ENCODE measurements at regions not wholly inside any gene's neighbourhood (a gene's known extent, or its start where the extent isn't known, plus 50 kb on each side); places are given as distances from the start of the nearest gene placed in this dataset.
"Not testable (repeated sequence)": the region's sequence is repeated elsewhere in the genome, so short reads cannot be mapped to it uniquely, and the experiment has no call there.

DNA sequence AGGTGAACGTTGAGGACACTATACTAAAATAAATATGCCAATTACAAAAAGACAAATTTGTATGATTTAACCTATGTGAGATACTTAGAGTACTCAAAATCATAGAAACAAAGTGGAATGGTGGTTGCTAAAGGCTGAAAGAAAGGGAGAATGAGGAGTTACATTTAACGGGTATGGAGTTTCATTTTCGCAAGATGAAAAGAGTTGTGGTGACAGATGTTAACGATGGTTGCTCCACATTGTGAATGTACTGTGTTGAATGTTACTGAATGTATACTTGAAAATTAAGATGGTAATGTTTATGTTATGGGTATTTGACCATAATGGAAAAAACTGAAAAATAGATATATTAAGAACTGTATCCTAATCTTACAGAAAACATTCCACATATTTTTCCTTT lies 51.3 kb upstream of the MOCS2 start:
- no peak for DNase-seq (ENCODE audit: low spot score)

DNA sequence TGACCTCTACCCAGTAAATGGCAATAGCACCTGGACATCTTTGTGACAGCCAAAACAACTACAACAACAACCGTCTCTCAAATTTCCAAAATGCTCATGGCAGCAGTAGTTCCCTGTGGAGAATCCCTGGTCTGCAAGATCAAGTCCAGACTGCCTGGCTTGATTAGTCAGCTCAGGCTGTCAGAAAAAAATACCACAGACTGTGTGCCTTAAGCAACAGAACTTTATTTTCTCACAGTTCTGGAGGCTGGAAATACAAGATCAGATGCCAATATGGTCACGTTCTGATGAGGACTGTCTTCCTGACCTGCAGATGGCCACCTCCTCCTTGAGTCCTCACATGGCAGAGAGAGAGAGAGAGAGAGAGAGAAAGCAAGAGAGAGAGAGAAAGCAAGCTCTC lies 52.3 kb upstream of the MOCS2 start:
- no peak for DNase-seq (ENCODE audit: low spot score)

DNA sequence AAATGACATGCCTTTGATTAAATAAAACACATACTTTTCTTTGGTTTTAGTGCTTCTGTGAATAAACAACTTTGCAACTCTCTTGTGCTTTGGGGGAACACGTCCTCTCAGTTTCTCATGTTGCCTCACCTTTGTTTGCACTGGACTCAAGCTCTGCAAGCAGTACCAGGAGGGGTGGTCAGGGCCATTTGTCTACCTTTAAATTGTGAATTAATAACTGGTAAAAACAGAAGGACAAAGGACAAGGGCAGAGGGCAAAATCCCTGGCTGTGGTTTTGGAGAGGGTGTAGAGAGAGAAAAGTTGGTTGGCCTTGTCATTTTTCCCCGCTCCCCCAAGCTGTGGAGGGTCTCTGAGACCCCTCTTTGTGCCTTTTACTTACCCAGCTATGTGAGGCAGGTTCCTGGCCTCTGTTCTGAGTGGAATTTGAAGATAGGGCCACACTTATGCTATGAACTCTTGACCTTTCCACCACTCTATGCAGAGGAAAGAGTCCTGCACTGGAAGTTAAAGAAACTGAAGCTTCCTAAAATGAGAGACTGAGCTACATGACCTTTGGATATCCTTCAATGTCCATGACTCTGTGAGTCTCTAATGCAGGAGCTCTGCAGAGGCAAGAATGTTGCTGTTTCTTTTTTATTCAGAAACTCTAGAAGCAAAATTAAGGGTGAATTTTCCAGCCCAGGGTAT lies 55.1 kb upstream of the MOCS2 start:
- peak; percentile 1 for DNase-seq (ENCODE audit: low spot score)

- DNase-seq (ENCODE audit: low spot score): no peak
Observed at GRCh38 chr5:53165431-53166182, 56.0 kb upstream of the MOCS2 start.

GRCh38 chr5:53166183-53166495 lies 56.6 kb upstream of the MOCS2 start:
- DNase-seq (ENCODE audit: low spot score): no peak

DNA sequence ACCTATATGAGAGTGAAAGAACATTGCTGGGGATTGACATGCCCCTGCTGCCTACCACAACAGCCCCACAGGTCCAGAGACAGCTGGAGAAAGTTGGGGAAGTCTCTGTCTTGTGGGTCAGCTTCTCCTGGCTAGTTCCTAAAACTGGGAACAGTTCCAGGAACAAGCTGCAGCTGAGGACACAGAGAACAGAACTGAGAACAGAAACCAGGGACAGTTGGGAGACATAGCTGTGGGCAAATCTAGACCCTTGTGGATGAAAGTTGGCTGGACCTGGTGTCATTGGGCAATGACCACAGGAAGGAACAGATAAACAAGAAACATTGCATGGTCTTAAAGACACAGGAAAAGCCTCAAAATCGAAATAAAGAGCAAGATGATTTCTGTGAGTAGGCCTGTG lies 58.3 kb upstream of the MOCS2 start:
- no peak for DNase-seq (ENCODE audit: low spot score)

GRCh38 chr5:53169933-53170332 lies 60.4 kb upstream of the MOCS2 start:
- no peak for DNase-seq (ENCODE audit: low spot score)

DNA sequence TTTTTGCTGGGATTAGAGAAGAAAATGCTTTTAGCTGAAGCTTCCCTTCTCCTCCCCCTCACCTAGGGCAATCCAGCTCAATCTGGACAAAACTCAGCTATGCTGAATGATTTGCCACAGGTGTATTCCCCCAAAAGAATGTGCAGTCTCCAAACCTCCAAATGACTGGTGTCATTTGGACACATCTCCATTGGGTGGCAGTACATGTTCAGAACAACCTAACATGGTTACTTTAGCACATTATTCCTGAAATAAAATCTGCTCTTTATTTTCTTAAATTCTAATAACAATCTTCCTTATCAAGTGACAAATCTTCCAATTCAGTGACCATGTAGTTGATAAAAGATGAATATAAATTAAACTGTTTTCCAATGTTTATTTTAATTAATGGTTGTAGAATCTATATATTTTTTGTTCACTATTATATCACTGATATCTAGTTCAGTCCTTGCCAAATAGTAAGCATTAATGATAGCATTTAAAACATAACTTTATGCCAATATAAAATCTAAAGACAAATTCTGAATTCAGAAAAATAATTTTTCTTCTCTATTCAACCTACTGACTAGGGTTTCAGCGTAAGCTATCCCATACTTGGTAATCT lies 61.3 kb upstream of the MOCS2 start:
- DNase-seq (ENCODE audit: low spot score): peak; percentile 2

GRCh38 chr5:53172073-53172472 lies 62.5 kb upstream of the MOCS2 start:
- DNase-seq (ENCODE audit: low spot score): not testable (repeated sequence)

GRCh38 chr5:53172630-53173029 lies 63.1 kb upstream of the MOCS2 start:
- no peak for DNase-seq (ENCODE audit: low spot score)

GRCh38 chr5:53173083-53173482 lies 63.5 kb upstream of the MOCS2 start:
- no peak for DNase-seq (ENCODE audit: low spot score)

- DNase-seq (ENCODE audit: low spot score): no peak
Observed at GRCh38 chr5:53178830-53179229, 69.3 kb upstream of the MOCS2 start.

GRCh38 chr5:53179691-53180090 lies 70.1 kb upstream of the MOCS2 start:
- no peak for DNase-seq (ENCODE audit: low spot score)

GRCh38 chr5:53180538-53180937 lies 71.0 kb upstream of the MOCS2 start:
- no peak for DNase-seq (ENCODE audit: low spot score)

DNA sequence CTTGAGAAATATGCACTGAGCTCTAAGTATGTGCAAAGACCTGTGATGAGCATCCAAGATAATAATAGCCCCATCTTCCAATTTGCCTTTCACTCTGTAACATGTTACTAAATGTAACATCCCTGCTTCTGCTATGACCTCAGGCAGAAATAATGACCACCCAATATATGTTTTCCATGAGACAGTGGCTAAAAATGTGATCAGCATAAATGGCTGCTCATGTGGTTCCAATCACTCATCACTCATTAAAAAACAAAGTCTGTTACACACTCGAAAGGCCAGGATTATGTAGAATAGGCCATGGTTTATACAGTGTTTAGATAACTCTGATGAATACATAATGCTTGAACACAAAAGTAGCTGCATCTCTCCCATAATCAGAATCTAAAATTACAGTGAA lies 71.4 kb upstream of the MOCS2 start:
- no peak for DNase-seq (ENCODE audit: low spot score)

DNA sequence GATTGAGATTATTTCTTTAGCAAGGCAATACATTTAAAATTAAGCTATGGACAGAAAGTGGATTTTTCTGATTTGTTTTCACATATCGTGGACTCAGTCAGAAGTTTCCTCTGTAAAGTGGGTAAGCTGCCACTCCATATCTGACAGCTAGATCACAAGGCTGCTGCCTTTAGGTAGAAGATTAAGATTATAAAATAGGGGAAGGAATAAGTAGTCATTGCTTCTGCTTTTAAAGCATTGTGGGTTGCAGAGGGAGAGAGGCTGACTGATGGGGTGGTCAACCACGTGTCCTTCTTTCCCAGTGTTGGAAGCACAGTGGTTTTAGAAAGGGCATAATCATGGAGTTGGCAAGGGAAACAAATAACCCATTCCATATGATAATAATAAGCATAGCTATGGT lies 74.3 kb upstream of the MOCS2 start:
- DNase-seq (ENCODE audit: low spot score): no peak

DNA sequence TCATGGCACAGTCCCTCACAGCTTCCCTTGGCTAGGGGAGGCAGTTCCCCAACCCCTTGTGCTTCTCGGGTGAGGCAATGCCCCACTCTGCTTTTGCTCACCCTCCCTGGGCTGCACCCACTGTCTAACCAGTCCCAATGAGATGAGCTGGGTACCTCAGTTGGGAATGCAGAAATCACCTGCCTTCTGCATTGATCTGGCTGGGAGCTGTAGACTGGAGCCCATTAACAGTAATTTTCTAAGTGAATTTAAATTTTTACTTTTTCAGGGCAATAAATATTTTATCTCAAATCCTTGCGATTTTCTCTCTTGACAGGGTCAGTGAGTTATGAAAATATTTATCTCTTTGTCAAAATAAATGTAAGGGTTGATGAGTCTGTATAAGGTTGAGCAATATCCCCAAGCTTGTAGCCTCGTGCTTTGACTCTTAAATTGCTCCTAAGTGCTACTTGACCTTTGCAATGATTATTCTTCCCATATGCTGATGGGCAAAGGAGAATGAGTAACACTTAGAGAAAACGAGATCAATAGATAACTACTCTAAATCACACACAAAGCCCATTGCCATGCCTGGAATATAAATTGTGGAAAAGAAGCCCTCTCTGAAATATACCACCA lies 82.1 kb upstream of the MOCS2 start:
- no peak for DNase-seq (ENCODE audit: low spot score)

DNA sequence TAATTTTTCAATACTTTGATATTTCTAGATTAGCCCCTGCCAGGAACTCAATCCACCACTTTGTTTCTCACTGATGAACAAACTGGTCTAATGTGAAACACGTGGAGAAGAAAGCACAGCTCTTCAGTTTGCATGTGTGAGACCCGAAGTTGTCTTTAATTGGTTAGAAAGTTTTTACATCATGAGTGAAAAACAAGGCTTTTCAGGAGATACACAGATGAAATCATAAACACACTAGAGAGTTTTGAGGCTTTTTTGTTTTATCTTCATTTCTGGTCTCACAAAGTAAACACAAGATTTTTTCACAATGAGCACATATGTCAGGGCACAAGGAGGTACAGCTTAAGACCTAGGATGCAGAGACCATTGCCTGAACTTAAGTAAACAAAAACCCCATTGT lies 84.5 kb upstream of the MOCS2 start:
- DNase-seq (ENCODE audit: low spot score): no peak

DNA sequence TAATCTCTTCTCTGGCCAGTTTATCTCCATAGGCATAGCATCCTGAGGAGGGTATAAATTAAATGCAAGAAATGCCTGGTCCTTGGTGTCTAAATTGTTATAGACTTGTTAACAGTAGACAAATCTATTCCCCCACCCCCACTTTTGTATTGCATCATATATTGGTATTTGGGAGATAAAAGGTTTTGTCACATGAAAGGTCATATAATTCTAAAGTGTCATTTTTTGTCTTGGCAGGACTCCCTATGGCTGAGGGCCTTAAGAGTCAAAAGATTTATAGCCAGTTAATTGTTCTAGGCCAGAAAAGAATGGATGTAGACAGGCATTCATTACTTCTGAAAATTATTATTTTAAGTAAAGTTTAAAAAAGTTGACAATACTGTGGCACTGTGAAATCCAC lies 90.3 kb upstream of the MOCS2 start:
- no peak for DNase-seq (ENCODE audit: low spot score)

GRCh38 chr5:53200306-53200705 lies 90.7 kb upstream of the MOCS2 start:
- DNase-seq (ENCODE audit: low spot score): no peak

DNA sequence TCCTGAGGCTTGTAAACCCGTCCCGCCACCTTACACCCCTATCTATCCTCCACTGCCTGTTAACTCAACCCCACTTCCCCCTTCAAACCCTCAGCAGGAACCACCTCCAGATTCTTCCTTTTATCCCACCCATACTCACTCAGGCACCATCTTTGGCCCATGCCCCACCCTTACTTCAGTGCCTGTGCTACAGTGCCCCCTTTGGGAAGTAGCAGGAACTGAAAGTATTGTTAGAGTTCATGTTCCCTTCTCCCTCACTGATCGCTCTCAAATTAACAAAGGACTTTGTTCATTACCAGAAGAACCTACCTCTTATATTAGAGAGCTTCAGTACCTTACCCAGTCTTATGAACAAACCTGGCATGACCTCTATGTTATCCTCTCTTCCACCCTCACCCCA lies 92.2 kb upstream of the MOCS2 start:
- no peak for DNase-seq (ENCODE audit: low spot score)

GRCh38 chr5:53206562-53206961 lies 97.0 kb upstream of the MOCS2 start:
- no peak for DNase-seq (ENCODE audit: low spot score)

DNA sequence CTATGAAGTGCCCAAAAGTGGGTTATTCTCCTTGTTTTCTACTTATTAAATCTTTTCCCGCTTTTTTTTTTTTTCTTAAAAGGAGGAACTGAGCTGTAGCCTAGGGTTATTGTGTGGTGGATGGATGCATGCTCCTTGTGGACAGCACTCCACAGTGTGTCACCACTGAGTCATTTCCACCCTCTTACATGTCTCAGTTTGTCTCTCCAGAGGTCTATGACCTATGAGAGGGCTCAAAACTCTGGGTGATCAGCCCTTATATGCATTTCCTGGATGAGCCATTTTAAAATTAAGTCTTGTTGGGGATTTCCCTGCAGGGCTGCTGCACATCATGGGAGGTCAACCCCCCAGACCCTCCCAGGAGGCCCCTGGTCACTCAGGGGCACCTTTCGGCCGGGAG lies 102.2 kb upstream of the MOCS2 start:
- DNase-seq (ENCODE audit: low spot score): no peak

Measured in HuH-7 (cell line).